HL-60 (cell line): ENCODE measurements at regions not wholly inside any gene's neighbourhood (a gene's known extent, or its start where the extent isn't known, plus 50 kb on each side); places are given as distances from the start of the nearest gene placed in this dataset.

Experiments
- DNase-seq, 2 experiments: peaks; one replicate each; pipeline ENCODE4 v3.0.0-alpha.2; 2010 to 2020; ENCODE audit warnings: low read depth in 1 of 2, low spot score in 1 of 2
- H3K27ac ChIP-seq: fragments of 250-450 bp; sonication (Bioruptor Pico); replicated peaks from 2 replicates; pipeline ENCODE4 v1.5.1; 2020; ENCODE audit warnings: mild to moderate bottlenecking, moderate library complexity
- H3K27me3 ChIP-seq: fragments of 250-450 bp; sonication (Bioruptor Pico); 2 replicates; pipeline ENCODE4 v1.5.1; 2021; ENCODE audit warnings: mild to moderate bottlenecking, moderate library complexity; ENCODE audit not compliant: insufficient read depth, poor library complexity, severe bottlenecking
- H3K4me3 ChIP-seq: replicated peaks from 2 replicates; pipeline ENCODE4 v1.5.1; 2011; ENCODE audit warnings: mild to moderate bottlenecking, control low read depth, low read length; ENCODE audit not compliant: insufficient read depth
- GABPA ChIP-seq: IDR thresholded peaks from 2 replicates; pipeline ENCODE4 v1.6.1; 2012; ENCODE audit warnings: low read depth
- POLR2AphosphoS5 ChIP-seq: IDR thresholded peaks from 2 replicates; pipeline ENCODE4 v1.6.1; 2012; ENCODE audit warnings: low read depth
- SPI1 ChIP-seq: IDR thresholded peaks from 2 replicates; pipeline ENCODE4 v1.6.1; 2012; ENCODE audit warnings: low read depth, mild to moderate bottlenecking, borderline replicate concordance
- TF ChIP-seq, protein P1 (sequence below): IDR thresholded peaks from one replicate; pipeline ENCODE4 v1.5.1; 2011; ENCODE audit warnings: low read length, control low read depth, inconsistent platforms; ENCODE audit not compliant: insufficient read depth
- TF ChIP-seq, protein P2 (sequence below): IDR thresholded peaks from 2 replicates; pipeline ENCODE4 v1.6.1; 2012; ENCODE audit warnings: low read depth; ENCODE audit not compliant: insufficient replicate concordance

DNA sequence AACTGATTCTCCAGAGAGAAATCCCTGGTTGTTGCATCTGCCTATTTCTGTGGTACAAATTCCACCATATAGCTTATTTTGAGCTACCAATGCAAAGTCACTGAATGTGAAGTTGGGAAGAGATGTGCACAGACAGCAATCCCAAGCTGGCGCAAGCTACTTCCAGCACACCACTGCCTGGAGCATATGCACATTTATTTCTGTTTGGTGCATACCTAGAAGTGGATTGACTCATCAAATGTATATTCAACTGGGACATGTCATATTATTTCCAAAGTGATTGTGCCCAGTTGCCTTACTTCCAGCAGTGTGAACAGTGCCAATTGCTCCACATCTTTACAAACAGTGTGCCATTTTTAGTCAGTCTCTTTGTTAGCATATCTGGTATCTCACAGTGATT lies 58.2 kb upstream of the PLD5 start:
- Histone ChIP-seq H3K4me3 (no peak overlapping the region), H3K27me3 (no peaks in the 10 kb centered on the region), H3K27ac (no peak overlapping the region)
- no peak for TF ChIP-seq POLR2AphosphoS5
- TF ChIP-seq, protein P1, sequence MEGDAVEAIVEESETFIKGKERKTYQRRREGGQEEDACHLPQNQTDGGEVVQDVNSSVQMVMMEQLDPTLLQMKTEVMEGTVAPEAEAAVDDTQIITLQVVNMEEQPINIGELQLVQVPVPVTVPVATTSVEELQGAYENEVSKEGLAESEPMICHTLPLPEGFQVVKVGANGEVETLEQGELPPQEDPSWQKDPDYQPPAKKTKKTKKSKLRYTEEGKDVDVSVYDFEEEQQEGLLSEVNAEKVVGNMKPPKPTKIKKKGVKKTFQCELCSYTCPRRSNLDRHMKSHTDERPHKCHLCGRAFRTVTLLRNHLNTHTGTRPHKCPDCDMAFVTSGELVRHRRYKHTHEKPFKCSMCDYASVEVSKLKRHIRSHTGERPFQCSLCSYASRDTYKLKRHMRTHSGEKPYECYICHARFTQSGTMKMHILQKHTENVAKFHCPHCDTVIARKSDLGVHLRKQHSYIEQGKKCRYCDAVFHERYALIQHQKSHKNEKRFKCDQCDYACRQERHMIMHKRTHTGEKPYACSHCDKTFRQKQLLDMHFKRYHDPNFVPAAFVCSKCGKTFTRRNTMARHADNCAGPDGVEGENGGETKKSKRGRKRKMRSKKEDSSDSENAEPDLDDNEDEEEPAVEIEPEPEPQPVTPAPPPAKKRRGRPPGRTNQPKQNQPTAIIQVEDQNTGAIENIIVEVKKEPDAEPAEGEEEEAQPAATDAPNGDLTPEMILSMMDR = no peak
- TF ChIP-seq GABPA = no peak
- TF ChIP-seq, protein P2, sequence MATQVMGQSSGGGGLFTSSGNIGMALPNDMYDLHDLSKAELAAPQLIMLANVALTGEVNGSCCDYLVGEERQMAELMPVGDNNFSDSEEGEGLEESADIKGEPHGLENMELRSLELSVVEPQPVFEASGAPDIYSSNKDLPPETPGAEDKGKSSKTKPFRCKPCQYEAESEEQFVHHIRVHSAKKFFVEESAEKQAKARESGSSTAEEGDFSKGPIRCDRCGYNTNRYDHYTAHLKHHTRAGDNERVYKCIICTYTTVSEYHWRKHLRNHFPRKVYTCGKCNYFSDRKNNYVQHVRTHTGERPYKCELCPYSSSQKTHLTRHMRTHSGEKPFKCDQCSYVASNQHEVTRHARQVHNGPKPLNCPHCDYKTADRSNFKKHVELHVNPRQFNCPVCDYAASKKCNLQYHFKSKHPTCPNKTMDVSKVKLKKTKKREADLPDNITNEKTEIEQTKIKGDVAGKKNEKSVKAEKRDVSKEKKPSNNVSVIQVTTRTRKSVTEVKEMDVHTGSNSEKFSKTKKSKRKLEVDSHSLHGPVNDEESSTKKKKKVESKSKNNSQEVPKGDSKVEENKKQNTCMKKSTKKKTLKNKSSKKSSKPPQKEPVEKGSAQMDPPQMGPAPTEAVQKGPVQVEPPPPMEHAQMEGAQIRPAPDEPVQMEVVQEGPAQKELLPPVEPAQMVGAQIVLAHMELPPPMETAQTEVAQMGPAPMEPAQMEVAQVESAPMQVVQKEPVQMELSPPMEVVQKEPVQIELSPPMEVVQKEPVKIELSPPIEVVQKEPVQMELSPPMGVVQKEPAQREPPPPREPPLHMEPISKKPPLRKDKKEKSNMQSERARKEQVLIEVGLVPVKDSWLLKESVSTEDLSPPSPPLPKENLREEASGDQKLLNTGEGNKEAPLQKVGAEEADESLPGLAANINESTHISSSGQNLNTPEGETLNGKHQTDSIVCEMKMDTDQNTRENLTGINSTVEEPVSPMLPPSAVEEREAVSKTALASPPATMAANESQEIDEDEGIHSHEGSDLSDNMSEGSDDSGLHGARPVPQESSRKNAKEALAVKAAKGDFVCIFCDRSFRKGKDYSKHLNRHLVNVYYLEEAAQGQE = no peak
- DNase-seq = no peak

DNA sequence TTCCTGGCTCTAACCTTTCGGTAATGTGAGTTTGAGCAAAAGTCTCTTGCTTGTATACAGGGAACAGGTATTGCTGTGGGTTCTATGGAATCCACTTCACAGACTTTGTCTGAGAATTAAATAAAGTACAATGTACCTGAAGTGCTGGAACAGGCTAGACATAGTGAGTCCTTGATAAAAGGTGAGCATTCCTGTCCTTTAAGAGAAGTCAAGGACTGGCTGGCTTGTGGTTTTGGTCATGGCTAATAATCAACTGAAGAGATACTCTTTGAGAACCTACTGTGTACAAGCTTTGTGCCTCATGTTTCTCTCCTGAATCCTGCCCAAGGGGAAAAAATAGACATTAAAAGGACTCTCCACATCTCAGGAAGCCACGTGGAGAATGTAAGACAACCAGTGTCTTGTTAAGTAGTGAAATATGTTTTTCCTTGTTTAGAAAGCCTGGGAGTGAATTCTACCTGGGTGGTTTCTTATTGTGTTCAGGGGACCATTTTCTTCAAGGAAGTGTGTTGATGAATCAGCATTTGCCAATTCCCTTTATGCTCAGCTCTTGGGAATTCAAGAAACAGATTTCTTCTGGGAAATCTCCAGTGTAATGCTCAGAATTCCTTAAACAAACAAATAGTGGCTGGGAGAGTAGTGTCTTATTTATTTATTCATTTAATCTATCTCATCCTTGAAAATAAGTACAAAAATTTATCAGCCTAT lies 55.2 kb upstream of the PLD5 start:
- no peak overlapping the region for H3K27ac ChIP-seq
- TF ChIP-seq, protein P2 = no peak
- TF ChIP-seq, protein P1 = no peak
- no peak for TF ChIP-seq POLR2AphosphoS5
- TF ChIP-seq GABPA = no peak
- no peak for TF ChIP-seq SPI1
- no peak overlapping the region for H3K4me3 ChIP-seq
- no peak for DNase-seq
- H3K27me3 ChIP-seq = no peaks in the 10 kb centered on the region
